ENCODE measurements at regions not wholly inside any gene's neighbourhood (a gene's known extent, or its start where the extent isn't known, plus 50 kb on each side); places are given as distances from the start of the nearest gene placed in this dataset.

- H3K27ac Mint-ChIP-seq: no peak overlapping the region
- no peaks in the 10 kb centered on the region for H3K27me3 Mint-ChIP-seq (ENCODE audit: low read depth)
- no peaks in the 10 kb centered on the region for H3K4me1 Mint-ChIP-seq (ENCODE audit: low read depth)
- peaks cover 5% of the 10 kb centered on the region for H3K9me3 Mint-ChIP-seq
- CTCF ChIA-PET: no interaction called here
- DNase-seq: no peak
- no peak overlapping the region for H3K4me3 Mint-ChIP-seq
- no peaks in the 10 kb centered on the region for H3K36me3 Mint-ChIP-seq (ENCODE audit: low read depth)
- intact Hi-C loops (cut with micrococcal nuclease): no loop called here
Measured at GRCh38 chr17:71316176-71316897, 804.5 kb upstream of the SOX9 start.

GRCh38 chr17:71320009-71320796, 800.6 kb upstream of the SOX9 start:
- no peak for DNase-seq
- Mint-ChIP-seq H3K36me3 (ENCODE audit: low read depth) (no peaks in the 10 kb centered on the region), H3K27me3 (ENCODE audit: low read depth) (no peaks in the 10 kb centered on the region), H3K4me1 (ENCODE audit: low read depth) (no peaks in the 10 kb centered on the region), H3K4me3 (no peak overlapping the region), H3K27ac (no peak overlapping the region), H3K9me3 (peaks cover 3% of the 10 kb centered on the region)
- CTCF ChIA-PET: no interaction called here
- intact Hi-C loops (cut with micrococcal nuclease): no loop called here

DNA sequence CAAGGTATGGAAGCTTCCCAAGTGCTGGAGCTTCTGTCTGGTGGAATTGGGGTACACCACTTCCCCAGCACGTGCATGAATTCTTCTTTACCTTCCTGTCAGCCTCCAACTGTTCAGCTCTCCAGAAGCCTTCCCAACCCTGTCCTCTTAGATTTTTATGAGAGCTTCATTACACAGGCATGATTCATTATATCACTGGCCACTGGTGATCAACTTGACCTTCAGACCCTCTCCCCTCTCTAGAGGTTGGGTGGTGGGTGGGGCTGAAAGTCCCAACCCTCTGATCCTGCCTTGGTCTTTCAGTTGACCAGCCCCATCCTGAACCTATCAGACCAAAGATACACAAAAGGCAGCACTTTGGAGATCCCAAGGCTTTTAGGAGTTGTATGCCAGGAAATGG, 795.7 kb upstream of the SOX9 start:
- H3K36me3 Mint-ChIP-seq (ENCODE audit: low read depth): no peaks in the 10 kb centered on the region
- H3K4me3 Mint-ChIP-seq: no peak overlapping the region
- H3K27me3 Mint-ChIP-seq (ENCODE audit: low read depth): no peaks in the 10 kb centered on the region
- H3K4me1 Mint-ChIP-seq (ENCODE audit: low read depth): no peaks in the 10 kb centered on the region
- CTCF ChIA-PET: no interaction called here
- no peak for DNase-seq
- no peak overlapping the region for H3K27ac Mint-ChIP-seq
- intact Hi-C loops (cut with micrococcal nuclease): no loop called here
- H3K9me3 Mint-ChIP-seq: peaks cover 12% of the 10 kb centered on the region

- CTCF ChIA-PET: no interaction called here
Measured at GRCh38 chr17:71325886-71326285, 794.9 kb upstream of the SOX9 start.

DNA sequence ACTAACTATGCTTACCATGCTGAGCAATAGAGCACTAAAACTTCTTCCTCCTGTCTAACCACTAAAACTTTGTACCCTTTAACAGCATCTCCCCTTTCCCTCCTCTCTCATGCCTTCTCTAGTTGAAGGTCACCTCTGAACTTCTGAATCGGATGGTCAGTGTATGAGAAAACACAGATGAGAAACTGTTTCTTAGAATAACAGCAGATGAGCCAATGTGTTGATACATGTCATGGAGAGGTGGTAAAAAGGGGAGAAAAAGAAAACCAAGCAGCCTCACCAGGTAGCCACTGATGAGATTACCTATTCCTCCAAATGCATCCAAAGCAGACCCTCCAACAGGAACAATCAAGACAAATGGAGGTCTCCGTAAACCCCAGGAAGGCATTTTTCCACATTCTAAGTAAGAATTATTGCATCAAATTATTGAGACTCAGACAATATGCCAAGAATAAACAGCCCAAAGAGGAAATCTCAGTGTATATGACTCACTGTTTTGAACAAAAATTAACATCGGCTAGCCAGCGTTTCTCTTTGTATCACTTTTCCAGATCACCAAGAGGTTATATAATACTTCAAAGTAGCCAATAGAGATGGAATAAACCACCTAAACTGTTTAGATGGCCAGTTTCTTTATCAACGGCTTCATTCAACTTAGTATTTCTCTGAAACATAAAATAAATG, 793.3 kb upstream of the SOX9 start:
- no peak overlapping the region for H3K27ac Mint-ChIP-seq
- no peaks in the 10 kb centered on the region for H3K4me1 Mint-ChIP-seq (ENCODE audit: low read depth)
- peaks cover 13% of the 10 kb centered on the region for H3K9me3 Mint-ChIP-seq
- CTCF ChIA-PET: no interaction called here
- H3K27me3 Mint-ChIP-seq (ENCODE audit: low read depth): no peaks in the 10 kb centered on the region
- no peak overlapping the region for H3K4me3 Mint-ChIP-seq
- H3K36me3 Mint-ChIP-seq (ENCODE audit: low read depth): no peaks in the 10 kb centered on the region
- intact Hi-C loops (cut with micrococcal nuclease): no loop called here
- DNase-seq: no peak

More at GRCh38 chr17:71325886-71326285, 794.9 kb upstream of the SOX9 start:
- Mint-ChIP-seq H3K4me1 (ENCODE audit: low read depth) (no peaks in the 10 kb centered on the region), H3K36me3 (ENCODE audit: low read depth) (no peaks in the 10 kb centered on the region), H3K27ac (no peak overlapping the region), H3K4me3 (no peak overlapping the region), H3K9me3 (peaks cover 13% of the 10 kb centered on the region), H3K27me3 (ENCODE audit: low read depth) (no peaks in the 10 kb centered on the region)
- DNase-seq: no peak
- intact Hi-C loops (cut with micrococcal nuclease): no loop called here

- Mint-ChIP-seq H3K4me1 (ENCODE audit: low read depth) (no peaks in the 10 kb centered on the region), H3K27ac (no peak overlapping the region), H3K4me3 (no peak overlapping the region), H3K36me3 (ENCODE audit: low read depth) (no peaks in the 10 kb centered on the region), H3K9me3 (peaks cover 13% of the 10 kb centered on the region), H3K27me3 (ENCODE audit: low read depth) (no peaks in the 10 kb centered on the region)
- CTCF ChIA-PET: interaction anchor here (0.7 kb wide), 1 partner anchor 458 kb away, joined by 3 read pairs; no protein-coding TSS in a partner anchor
- no peak for DNase-seq
- intact Hi-C loops (cut with micrococcal nuclease): no loop called here
Measured at GRCh38 chr17:71329310-71330098, 791.3 kb upstream of the SOX9 start.

DNA sequence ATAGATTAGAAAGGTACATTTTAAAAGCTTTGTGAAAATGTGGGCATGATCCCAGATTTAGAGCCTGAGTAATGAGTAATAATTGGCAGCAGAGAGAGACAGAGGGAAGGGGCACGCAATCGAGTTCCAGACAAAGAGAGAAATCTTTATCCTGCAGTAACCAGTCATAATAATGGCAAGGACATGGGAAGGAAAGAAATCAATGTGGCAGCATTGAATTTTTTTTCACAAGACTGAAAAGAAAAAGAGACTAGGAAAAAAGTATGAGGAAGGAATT, 790.8 kb upstream of the SOX9 start:
- Mint-ChIP-seq H3K4me3 (no peak overlapping the region), H3K36me3 (ENCODE audit: low read depth) (no peaks in the 10 kb centered on the region), H3K4me1 (ENCODE audit: low read depth) (no peaks in the 10 kb centered on the region), H3K27me3 (ENCODE audit: low read depth) (no peaks in the 10 kb centered on the region), H3K27ac (no peak overlapping the region), H3K9me3 (peaks cover 13% of the 10 kb centered on the region)
- CTCF ChIA-PET: interaction anchor here (0.7 kb wide), 1 partner anchor 458 kb away, joined by 3 read pairs; no protein-coding TSS in a partner anchor
- DNase-seq: no peak
- intact Hi-C loops (cut with micrococcal nuclease): no loop called here

DNA sequence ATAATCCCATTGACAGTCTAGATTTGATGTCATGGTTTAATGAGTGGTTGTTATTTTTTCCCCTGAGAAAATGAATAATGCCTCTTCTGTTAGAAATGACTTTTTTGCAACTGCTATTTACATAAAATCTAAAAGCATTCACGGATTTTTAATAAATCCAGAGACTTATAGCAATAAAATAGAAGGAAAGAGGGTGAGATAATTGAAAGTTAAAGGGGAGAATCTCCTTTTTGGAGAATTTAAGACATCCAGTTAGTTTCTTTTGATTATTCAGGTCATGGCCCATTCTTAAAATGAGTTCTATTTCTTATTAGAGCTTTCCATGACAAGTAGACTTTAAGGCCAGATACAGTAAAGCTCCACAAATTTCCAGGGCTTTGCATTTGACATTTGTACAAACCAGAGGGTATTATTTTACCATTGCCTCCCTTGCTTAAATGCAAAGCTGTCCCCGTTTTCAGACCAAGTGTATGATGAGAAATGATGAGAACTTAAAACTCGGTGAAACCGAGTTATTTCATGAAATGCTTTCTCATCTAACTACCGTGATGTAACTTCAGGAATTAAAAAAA, 789.0 kb upstream of the SOX9 start:
- Mint-ChIP-seq H3K9me3 (peaks cover 8% of the 10 kb centered on the region), H3K4me1 (ENCODE audit: low read depth) (no peaks in the 10 kb centered on the region), H3K27ac (no peak overlapping the region), H3K4me3 (no peak overlapping the region), H3K36me3 (ENCODE audit: low read depth) (no peaks in the 10 kb centered on the region), H3K27me3 (ENCODE audit: low read depth) (no peaks in the 10 kb centered on the region)
- CTCF ChIA-PET: no interaction called here
- intact Hi-C loops (cut with micrococcal nuclease): no loop called here
- no peak for DNase-seq

DNA sequence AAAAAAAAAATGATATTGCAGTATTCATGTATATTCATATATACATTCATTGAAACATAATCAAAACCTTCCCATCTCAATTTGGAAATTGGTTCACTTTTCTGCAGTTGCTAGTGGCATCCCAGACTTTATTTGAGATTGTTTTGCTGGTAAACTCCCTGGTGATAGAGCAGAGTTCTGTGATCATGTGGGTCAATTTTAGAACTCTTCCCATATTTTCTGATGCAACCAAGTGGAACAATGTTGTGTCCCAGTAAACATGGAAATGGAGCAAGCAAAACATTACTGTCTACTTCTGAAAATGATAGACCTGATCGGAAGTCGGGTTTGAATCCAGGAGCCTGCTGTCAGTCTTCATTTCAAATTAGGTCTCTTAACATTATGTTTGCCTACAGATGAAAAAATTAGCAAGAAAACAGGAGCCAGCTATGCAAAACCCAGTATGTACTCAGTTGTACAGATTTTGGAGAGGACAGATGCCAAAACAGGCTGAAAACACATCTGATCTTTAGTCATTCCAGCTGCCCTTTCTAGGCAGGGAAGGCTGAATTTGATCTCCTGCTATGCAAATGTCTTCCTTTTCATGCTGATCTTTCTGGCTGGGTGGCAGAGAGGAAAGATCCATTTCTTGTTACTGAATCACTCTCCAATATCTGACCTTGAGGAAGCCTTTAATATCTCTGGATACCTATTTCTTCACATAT, 786.6 kb upstream of the SOX9 start:
- Mint-ChIP-seq H3K9me3 (peaks cover 3% of the 10 kb centered on the region), H3K4me3 (no peak overlapping the region), H3K4me1 (ENCODE audit: low read depth) (no peaks in the 10 kb centered on the region), H3K27me3 (ENCODE audit: low read depth) (no peaks in the 10 kb centered on the region), H3K27ac (no peak overlapping the region), H3K36me3 (ENCODE audit: low read depth) (no peaks in the 10 kb centered on the region)
- CTCF ChIA-PET: no interaction called here
- DNase-seq: no peak
- intact Hi-C loops (cut with micrococcal nuclease): no loop called here

- H3K9me3 Mint-ChIP-seq: no peaks in the 10 kb centered on the region
- no peak overlapping the region for H3K4me3 Mint-ChIP-seq
- H3K4me1 Mint-ChIP-seq (ENCODE audit: low read depth): no peaks in the 10 kb centered on the region
- H3K27ac Mint-ChIP-seq: no peak overlapping the region
- intact Hi-C loops (cut with micrococcal nuclease): no loop called here
- CTCF ChIA-PET: no interaction called here
- H3K36me3 Mint-ChIP-seq (ENCODE audit: low read depth): no peaks in the 10 kb centered on the region
- DNase-seq: no peak
- no peaks in the 10 kb centered on the region for H3K27me3 Mint-ChIP-seq (ENCODE audit: low read depth)
Measured at GRCh38 chr17:71335212-71335611, 785.6 kb upstream of the SOX9 start.

DNA sequence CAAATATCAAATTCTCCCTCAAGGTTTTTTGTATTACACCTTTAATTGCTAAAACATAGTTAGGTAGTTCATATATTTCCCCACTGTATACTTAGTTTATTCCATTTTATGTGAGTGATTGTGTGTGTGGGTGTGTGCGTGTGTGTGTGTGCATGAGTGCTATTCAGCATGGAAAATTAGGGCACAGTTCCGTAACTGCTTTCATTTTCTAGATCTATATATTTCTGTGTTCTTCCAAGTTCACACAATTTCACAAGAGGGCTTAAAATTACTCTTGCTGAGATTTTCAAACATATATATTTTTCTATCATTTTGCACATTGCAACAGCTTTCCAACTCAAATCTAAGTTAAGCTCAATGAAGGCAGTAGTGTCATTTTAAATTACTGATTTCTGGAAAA, 782.9 kb upstream of the SOX9 start:
- H3K27me3 Mint-ChIP-seq (ENCODE audit: low read depth): no peaks in the 10 kb centered on the region
- no peaks in the 10 kb centered on the region for H3K4me1 Mint-ChIP-seq (ENCODE audit: low read depth)
- DNase-seq: no peak
- H3K4me3 Mint-ChIP-seq: no peak overlapping the region
- H3K36me3 Mint-ChIP-seq (ENCODE audit: low read depth): no peaks in the 10 kb centered on the region
- no peak overlapping the region for H3K27ac Mint-ChIP-seq
- CTCF ChIA-PET: no interaction called here
- no peaks in the 10 kb centered on the region for H3K9me3 Mint-ChIP-seq
- intact Hi-C loops (cut with micrococcal nuclease): no loop called here

- intact Hi-C loops (cut with micrococcal nuclease): no loop called here
- no peaks in the 10 kb centered on the region for H3K27me3 Mint-ChIP-seq (ENCODE audit: low read depth)
- H3K4me1 Mint-ChIP-seq (ENCODE audit: low read depth): no peaks in the 10 kb centered on the region
- no peak for DNase-seq
- no peak overlapping the region for H3K4me3 Mint-ChIP-seq
- H3K9me3 Mint-ChIP-seq: no peaks in the 10 kb centered on the region
- CTCF ChIA-PET: no interaction called here
- H3K27ac Mint-ChIP-seq: no peak overlapping the region
- H3K36me3 Mint-ChIP-seq (ENCODE audit: low read depth): no peaks in the 10 kb centered on the region
Measured at GRCh38 chr17:71338396-71338795, 782.4 kb upstream of the SOX9 start.

Measured in activated naive CD4-positive, alpha-beta T cell treated with anti-CD3 and anti-CD28 coated beads for 36 hours (primary cell).